Stimulated activated memory B cell treated with anti-CD40 and anti-IgM and Interleukin-4, amounts not matched to agents 10 μg/mL and 1 μg/mL and 100 μg/mL, for 72 hours (primary cell): ENCODE measurements at regions not wholly inside any gene's neighbourhood (a gene's known extent, or its start where the extent isn't known, plus 50 kb on each side); places are given as distances from the start of the nearest gene placed in this dataset.

ENCODE experiments used
- ATAC-seq: fragments of 150-1000 bp; cut with Tn5 transposase; 2 replicates; pipeline ENCODE4 v1.10.0; 2021
- H3K27ac Mint-ChIP-seq: one replicate; pipeline ENCODE4 v1.8.0; 2022; ENCODE audit warnings: mild to moderate bottlenecking, mixed read lengths
- H3K27me3 Mint-ChIP-seq: one replicate; pipeline ENCODE4 v1.8.0; 2022; ENCODE audit warnings: mixed read lengths
- H3K36me3 Mint-ChIP-seq: one replicate; pipeline ENCODE4 v1.8.0; 2022; ENCODE audit warnings: mixed read lengths
- H3K4me1 Mint-ChIP-seq: one replicate; pipeline ENCODE4 v1.8.0; 2022; ENCODE audit warnings: mixed read lengths
- H3K4me3 Mint-ChIP-seq: one replicate; pipeline ENCODE4 v1.8.0; 2022; ENCODE audit warnings: mild to moderate bottlenecking, moderate library complexity, mixed read lengths
- H3K9me3 Mint-ChIP-seq: one replicate; pipeline ENCODE4 v1.8.0; 2022; ENCODE audit warnings: mixed read lengths

DNA sequence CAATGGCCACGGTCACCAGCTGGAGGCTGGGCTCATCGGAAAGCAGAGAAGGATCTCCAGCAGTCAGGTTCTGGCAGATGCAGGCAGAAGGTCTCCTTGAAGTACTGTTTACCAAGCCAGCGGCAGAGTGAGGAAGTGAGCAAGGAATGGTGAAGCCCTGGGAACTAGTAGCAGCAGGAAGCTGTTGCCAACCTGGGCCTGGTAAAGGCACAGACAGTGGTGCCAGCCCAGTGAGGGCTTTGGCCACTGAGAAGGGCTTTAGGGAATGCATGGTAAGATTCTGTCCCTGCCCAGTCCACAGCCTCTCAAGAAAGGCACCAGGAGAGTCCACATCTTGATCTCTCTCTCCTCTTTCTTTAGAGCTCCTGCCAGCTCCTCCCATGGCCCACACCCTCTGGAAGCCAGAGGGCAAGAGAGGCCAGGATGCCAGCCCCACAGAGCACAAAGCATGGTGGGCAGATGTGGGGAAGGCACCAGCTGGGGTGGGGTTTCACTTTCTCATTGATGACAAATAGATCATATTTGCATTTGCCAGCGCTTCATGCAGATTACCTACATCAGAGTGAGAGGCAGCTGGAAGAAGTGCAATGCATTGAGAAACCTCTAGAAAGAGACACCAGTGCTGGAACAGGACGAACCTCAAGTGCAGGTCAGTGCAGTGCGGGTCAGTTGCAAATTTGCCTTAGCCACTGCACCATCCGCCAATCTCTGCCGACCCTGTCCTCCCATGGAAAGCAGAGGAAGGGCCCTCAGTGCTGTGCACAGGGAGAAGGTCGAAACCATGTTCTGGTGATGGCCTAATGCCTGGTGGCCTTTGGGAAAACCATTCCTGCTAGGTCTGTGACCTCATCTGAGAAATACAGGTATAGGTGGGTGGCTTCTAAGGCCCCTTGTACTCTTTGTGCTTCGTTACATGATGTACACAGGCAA lies 667.8 kb upstream of the MKI67 start:
- Mint-ChIP-seq H3K36me3 (no peaks in the 10 kb centered on the region), H3K4me3 (no peak overlapping the region), H3K27ac (no peak overlapping the region), H3K27me3 (no peaks in the 10 kb centered on the region), H3K9me3 (peaks cover 6% of the 10 kb centered on the region), H3K4me1 (no peaks in the 10 kb centered on the region)
- no peak for ATAC-seq

DNA sequence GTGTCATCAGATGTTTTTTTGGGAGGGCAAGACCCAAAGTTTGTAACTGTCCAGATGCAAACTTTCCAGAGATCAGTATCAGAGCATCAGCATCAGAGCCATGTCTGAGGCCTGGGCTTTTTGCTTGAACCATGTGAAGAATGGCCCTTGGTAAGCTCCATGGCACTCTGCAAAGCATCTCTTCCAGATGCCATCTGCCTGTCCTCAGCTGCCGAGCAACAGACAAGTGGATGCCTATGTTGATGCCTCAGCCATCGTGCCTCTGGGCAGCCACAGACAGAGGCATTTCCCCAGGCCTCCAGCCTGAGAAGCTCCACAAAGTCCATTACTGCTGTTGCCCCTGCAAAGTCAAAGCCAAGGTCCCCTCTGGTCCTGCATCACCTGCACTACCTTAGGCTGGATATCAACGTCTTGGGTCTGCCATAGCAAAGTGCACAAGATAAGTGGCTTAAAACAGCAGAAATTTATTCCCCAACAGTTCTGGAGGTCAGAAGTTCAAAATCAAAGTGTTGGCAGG lies 670.2 kb upstream of the MKI67 start:
- H3K4me3 Mint-ChIP-seq = no peak overlapping the region
- ATAC-seq = no peak
- H3K27ac Mint-ChIP-seq = no peak overlapping the region
- H3K36me3 Mint-ChIP-seq = no peaks in the 10 kb centered on the region
- no peaks in the 10 kb centered on the region for H3K27me3 Mint-ChIP-seq
- H3K9me3 Mint-ChIP-seq = peaks cover 6% of the 10 kb centered on the region
- no peaks in the 10 kb centered on the region for H3K4me1 Mint-ChIP-seq

DNA sequence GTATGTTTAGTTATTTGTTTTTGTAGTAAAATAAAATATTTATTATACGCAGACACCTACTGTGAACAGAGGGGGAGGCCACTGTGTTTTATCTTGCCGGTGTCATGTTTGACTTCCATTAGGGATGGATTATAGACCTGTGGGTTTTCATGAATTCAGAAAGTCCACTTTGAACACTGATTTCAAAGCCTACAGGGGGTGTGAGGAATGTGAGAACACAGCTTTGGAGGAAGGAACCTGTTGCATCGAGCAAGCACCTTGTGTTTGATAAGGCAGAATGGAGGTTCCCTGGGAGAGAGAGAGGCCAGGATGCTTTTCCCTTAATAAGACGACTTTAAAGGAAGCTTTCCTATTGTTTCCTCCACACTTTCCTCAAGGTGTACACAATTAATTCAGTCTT lies 665.0 kb upstream of the MGMT start:
- H3K9me3 Mint-ChIP-seq = peaks cover 3% of the 10 kb centered on the region
- H3K27me3 Mint-ChIP-seq = no peaks in the 10 kb centered on the region
- no peak for ATAC-seq
- no peak overlapping the region for H3K4me3 Mint-ChIP-seq
- H3K27ac Mint-ChIP-seq = no peak overlapping the region
- H3K36me3 Mint-ChIP-seq = no peaks in the 10 kb centered on the region
- H3K4me1 Mint-ChIP-seq = no peaks in the 10 kb centered on the region

DNA sequence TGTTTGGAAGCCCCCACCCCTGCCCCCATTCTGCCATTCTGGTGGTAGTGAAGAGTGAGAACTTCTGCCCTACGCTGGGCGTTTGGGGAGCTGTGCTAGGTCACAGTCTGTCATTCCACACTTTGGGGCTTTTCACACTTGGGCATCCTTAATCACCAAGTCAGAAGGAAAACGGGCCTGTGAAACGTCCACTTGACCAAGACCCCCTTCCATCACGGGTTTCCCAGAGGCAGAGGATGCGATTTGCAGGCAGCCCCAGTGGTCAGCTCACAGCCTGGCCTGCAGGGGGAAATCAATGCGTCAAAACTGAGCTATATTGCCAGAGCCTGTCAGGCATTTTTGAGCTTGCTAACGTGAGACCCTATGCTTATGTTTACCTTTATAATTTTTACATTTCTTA lies 663.3 kb upstream of the MGMT start:
- no peaks in the 10 kb centered on the region for H3K27me3 Mint-ChIP-seq
- H3K4me1 Mint-ChIP-seq = no peaks in the 10 kb centered on the region
- H3K27ac Mint-ChIP-seq = no peak overlapping the region
- no peaks in the 10 kb centered on the region for H3K36me3 Mint-ChIP-seq
- H3K9me3 Mint-ChIP-seq = peaks cover 3% of the 10 kb centered on the region
- no peak for ATAC-seq
- no peak overlapping the region for H3K4me3 Mint-ChIP-seq

DNA sequence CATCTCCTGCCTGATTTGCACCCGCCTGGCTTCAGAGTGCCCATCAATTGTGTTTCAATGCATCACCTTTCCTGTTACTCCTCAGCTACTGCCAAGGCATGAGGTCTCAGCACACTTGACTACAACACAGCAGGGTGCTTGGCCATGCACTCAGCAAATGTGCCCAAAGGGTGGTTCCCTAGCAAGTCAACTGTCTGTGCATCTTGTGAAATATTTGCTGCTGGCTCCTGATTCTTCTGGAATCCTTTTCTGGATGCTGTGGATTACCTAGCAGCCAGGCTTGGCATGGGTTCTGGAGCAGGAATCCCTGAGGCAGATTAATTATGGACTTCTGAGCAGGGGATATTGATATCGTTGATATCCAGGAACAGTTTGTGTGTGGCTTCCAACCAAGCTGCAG lies 662.6 kb upstream of the MGMT start:
- H3K27me3 Mint-ChIP-seq = no peaks in the 10 kb centered on the region
- no peak overlapping the region for H3K4me3 Mint-ChIP-seq
- peaks cover 3% of the 10 kb centered on the region for H3K9me3 Mint-ChIP-seq
- no peak for ATAC-seq
- no peaks in the 10 kb centered on the region for H3K4me1 Mint-ChIP-seq
- H3K27ac Mint-ChIP-seq = no peak overlapping the region
- H3K36me3 Mint-ChIP-seq = no peaks in the 10 kb centered on the region

DNA sequence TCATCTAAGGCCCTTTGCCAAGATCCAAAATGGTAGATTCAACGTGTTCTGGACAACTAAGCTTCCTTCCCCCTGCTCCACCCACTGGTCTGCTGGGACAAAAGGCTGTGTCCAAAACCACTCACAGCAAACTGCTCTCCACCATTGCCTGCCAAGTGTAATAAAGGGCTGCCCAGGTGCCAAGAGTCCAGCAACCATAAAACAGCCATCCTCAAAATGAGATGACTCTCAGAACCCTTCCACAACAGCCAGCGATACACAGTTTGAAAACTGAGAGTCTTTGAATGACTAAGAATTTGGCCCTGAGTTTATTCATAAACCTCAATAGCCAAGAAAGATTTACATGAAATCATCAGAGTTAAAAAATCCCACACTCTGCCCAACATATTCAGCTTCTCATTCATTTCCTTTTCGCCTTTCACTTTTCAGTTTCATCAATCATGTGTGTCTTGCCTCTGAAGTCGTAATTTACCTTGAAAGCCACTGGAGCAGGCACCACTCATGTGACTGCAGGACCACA lies 658.1 kb upstream of the MGMT start:
- Mint-ChIP-seq H3K4me3 (no peak overlapping the region), H3K4me1 (no peaks in the 10 kb centered on the region), H3K9me3 (peaks cover 3% of the 10 kb centered on the region), H3K27me3 (no peaks in the 10 kb centered on the region), H3K36me3 (no peaks in the 10 kb centered on the region), H3K27ac (no peak overlapping the region)
- ATAC-seq = no peak

DNA sequence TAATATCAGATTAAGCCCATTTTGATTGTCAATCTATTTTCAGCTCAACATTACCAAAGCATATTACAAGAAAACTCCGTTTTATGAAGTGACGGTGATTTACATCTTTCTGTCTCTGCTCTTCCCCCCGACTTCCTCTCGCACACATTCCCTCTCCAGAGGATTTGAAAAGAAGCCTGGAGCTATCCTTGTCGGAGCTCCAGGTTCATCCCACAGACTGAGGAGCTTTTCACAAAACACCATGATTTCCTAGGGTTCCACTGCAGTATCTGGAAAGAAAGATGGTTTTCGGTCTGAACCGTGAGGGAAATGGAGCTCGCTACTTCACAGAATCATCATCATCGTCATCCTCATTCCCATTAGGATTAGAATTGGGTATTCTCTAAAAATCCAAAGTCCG lies 655.5 kb upstream of the MGMT start:
- no peaks in the 10 kb centered on the region for H3K27me3 Mint-ChIP-seq
- H3K27ac Mint-ChIP-seq = no peak overlapping the region
- peaks cover 10% of the 10 kb centered on the region for H3K9me3 Mint-ChIP-seq
- H3K4me3 Mint-ChIP-seq = no peak overlapping the region
- no peaks in the 10 kb centered on the region for H3K36me3 Mint-ChIP-seq
- no peak for ATAC-seq
- H3K4me1 Mint-ChIP-seq = no peaks in the 10 kb centered on the region

DNA sequence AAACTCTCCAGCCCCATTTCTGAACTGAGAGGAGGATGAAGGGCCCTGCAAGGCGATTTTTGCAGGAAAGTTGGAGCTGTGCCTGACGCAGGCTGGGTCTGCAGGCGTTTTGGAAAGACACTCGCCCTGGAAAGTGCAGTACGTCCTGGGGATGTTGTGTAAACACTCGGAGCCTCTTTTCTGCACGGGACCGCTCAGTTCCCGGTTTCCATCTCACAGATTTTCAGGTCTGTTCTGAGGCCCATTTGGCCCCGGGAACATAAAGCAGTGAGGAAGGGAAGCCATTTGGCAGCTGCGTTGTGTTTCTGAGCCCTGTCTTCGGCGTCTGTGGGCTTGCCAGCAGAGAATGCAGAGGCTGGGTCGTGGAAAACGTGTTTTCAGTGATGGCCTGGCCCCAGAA lies 655.0 kb upstream of the MGMT start:
- ATAC-seq = no peak
- Mint-ChIP-seq H3K4me1 (no peaks in the 10 kb centered on the region), H3K36me3 (no peaks in the 10 kb centered on the region), H3K4me3 (no peak overlapping the region), H3K9me3 (peaks cover 10% of the 10 kb centered on the region), H3K27ac (no peak overlapping the region), H3K27me3 (no peaks in the 10 kb centered on the region)

DNA sequence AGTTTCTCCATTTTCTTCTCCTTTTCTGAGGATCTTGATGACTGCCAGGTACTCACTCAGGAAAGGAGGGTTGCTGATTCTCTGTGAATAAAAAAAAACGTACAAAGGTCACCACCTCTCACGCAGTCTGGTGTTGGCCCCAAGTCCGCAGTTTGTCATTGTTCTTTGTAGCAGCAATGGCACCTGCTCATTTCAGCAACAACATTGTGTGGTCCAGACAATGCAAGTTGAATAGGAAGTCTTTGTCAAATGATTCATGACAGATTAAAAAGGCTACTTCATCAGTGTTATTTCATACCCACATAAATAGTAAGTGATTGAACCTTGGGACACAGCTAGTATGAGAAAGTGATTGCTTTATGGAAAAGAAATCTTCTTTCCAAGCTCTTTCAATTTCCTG lies 653.5 kb upstream of the MGMT start:
- ATAC-seq = no peak
- no peak overlapping the region for H3K27ac Mint-ChIP-seq
- no peaks in the 10 kb centered on the region for H3K27me3 Mint-ChIP-seq
- no peaks in the 10 kb centered on the region for H3K4me1 Mint-ChIP-seq
- no peaks in the 10 kb centered on the region for H3K36me3 Mint-ChIP-seq
- no peak overlapping the region for H3K4me3 Mint-ChIP-seq
- peaks cover 8% of the 10 kb centered on the region for H3K9me3 Mint-ChIP-seq

DNA sequence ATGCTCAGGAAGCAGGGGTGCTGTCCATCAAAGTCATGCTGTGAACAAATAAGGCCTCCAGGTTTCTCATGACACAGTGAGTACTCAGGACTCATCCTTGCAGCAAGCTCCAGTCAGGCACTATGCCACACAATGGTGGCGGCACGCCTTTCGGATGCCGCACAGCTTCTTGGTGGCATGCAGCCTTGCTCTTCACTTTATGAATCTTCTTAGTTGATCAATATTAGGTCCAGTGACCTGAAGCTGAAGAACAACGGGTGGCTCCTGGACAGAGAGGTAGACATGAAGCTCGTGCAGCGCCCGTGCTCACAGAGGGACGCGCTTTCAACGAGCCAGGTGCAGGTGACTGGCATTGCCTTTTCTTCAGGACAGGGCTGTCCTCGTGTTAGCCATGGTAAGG lies 653.0 kb upstream of the MGMT start:
- ATAC-seq = no peak
- no peak overlapping the region for H3K27ac Mint-ChIP-seq

DNA sequence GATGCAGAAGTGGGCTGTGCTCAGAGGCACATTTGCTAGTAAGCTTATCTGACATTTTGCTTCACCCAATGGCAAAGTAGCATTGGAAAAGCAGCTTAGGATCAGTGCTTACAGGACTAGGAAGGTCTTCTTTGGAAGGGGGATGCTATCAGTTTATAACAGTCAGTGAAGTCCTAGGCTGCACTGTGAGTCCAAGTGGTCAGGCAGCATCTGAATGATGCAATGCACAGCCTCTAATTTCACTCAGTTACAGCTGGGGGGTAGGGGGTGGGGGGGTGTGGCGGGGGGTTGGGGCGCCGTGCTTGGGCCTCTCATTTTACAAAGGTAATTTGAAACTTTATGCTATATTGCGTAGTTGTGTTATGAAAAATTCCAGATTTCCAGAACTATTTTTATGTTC lies 652.3 kb upstream of the MGMT start:
- H3K27me3 Mint-ChIP-seq = no peaks in the 10 kb centered on the region
- no peak overlapping the region for H3K4me3 Mint-ChIP-seq
- H3K36me3 Mint-ChIP-seq = no peaks in the 10 kb centered on the region
- H3K4me1 Mint-ChIP-seq = no peaks in the 10 kb centered on the region
- ATAC-seq = no peak
- no peak overlapping the region for H3K27ac Mint-ChIP-seq
- peaks cover 7% of the 10 kb centered on the region for H3K9me3 Mint-ChIP-seq

More for the DNA sequence above, 653.0 kb upstream of the MGMT start:
- no peaks in the 10 kb centered on the region for H3K4me1 Mint-ChIP-seq
- H3K36me3 Mint-ChIP-seq = no peaks in the 10 kb centered on the region
- H3K27me3 Mint-ChIP-seq = no peaks in the 10 kb centered on the region
- H3K9me3 Mint-ChIP-seq = peaks cover 7% of the 10 kb centered on the region
- no peak overlapping the region for H3K4me3 Mint-ChIP-seq

DNA sequence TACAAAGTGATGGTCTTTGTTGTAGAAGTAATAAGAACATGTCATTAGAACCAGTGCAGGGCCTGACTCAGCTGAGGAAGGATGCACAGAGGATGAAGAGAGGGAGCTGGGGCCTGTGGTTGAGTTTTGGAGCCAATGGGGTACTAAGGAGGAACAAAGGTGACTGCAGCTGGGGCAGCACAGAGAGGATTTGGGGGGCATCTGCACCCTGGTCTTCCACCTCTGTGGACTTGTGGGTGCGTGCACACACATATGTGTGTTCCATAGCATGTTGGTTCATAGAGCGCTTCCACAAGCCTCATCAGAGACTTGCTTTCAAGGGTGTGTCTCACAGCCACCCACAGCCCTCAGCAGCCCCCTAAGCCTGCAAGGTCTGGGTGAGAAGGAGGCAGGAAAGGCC lies 650.3 kb upstream of the MGMT start:
- no peaks in the 10 kb centered on the region for H3K27me3 Mint-ChIP-seq
- H3K27ac Mint-ChIP-seq = no peak overlapping the region
- H3K9me3 Mint-ChIP-seq = peaks cover 7% of the 10 kb centered on the region
- no peak for ATAC-seq
- no peak overlapping the region for H3K4me3 Mint-ChIP-seq
- no peaks in the 10 kb centered on the region for H3K36me3 Mint-ChIP-seq
- no peaks in the 10 kb centered on the region for H3K4me1 Mint-ChIP-seq

DNA sequence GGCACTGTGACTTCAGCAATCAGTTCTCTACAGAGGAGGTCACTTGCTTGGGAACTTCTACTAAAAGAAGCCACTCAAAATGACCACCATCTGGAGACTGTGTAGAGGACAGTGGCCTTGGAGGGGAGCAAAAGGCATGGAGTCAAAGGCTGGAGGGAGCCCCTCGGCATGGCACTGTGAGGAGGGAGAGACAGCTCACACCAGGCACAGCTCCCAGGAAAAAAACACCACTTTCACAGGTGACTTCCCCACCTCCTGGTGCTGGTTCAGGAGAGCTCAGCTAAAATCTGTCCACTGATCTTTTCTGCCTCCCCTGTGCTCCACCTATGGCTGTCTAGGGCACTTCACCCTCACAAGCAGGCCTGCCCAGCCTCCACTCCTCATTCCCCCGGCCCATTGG lies 649.4 kb upstream of the MGMT start:
- ATAC-seq = no peak
- Mint-ChIP-seq H3K27me3 (no peaks in the 10 kb centered on the region), H3K4me3 (no peak overlapping the region), H3K36me3 (no peaks in the 10 kb centered on the region), H3K4me1 (no peaks in the 10 kb centered on the region), H3K27ac (no peak overlapping the region), H3K9me3 (peaks cover 7% of the 10 kb centered on the region)

DNA sequence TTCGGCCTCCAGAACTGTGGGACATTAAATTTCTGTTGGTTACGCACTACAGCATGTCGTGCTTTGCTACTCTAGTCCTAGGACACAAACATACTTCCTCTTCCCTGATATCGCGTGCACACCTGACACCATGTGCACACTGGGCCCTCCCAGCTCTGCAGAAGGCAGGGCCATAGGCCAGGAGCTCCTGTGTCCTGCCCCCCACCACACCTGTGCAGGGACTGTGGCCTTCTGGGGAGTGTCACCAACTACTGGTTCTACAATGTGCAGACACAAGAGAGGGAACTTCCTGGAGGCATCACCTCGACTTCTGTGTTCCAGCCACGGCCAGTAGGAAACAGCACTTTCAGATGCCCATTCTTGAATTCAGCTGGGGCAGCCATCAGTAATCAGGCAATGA lies 646.4 kb upstream of the MGMT start:
- no peak for ATAC-seq
- Mint-ChIP-seq H3K36me3 (no peaks in the 10 kb centered on the region), H3K9me3 (peaks cover 7% of the 10 kb centered on the region), H3K4me3 (no peak overlapping the region), H3K27me3 (no peaks in the 10 kb centered on the region), H3K27ac (no peak overlapping the region), H3K4me1 (no peaks in the 10 kb centered on the region)

DNA sequence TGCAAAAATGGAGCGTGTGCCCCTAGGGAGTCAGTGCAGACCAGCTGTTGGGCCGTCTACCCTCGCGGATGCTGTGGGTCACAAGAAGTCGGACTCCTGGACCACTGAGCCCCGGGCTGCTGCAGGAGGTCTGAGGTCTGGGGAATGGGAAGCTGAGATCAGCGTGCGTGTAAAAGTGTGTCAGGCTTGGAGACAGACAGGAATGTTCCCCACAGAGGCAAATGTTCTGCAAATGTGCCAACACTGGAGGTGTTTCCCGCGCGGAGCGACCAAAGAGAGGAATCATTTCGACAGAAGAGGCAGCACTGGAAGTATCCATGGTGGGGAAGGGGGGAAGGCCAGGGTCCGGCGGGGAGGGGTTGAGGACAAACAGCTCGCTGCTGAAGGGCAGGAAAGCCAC lies 643.8 kb upstream of the MGMT start:
- no peak overlapping the region for H3K4me3 Mint-ChIP-seq
- H3K27ac Mint-ChIP-seq = no peak overlapping the region
- H3K9me3 Mint-ChIP-seq = no peaks in the 10 kb centered on the region
- no peaks in the 10 kb centered on the region for H3K36me3 Mint-ChIP-seq
- no peaks in the 10 kb centered on the region for H3K27me3 Mint-ChIP-seq
- H3K4me1 Mint-ChIP-seq = no peaks in the 10 kb centered on the region
- ATAC-seq = no peak

DNA sequence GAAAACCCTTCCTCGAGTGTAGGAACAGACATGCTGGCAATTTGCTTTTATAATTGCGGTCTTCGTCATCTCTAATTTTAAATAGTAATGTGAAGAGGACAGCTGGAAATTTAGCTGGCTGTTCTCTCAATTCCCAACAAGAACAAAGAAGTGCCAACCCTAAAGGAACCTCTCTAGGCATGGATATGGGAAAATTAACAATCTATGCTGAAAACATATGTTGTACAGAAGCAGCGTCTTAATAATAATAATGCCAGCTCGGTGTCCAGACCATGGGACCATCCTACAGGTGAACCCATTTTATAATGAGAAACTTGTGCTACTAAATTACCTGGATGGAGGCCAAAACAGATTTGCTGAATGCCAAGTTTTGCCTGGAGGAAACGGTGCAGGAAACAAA lies 641.4 kb upstream of the MGMT start:
- no peaks in the 10 kb centered on the region for H3K27me3 Mint-ChIP-seq
- H3K36me3 Mint-ChIP-seq = no peaks in the 10 kb centered on the region
- H3K4me1 Mint-ChIP-seq = no peaks in the 10 kb centered on the region
- no peak for ATAC-seq
- H3K9me3 Mint-ChIP-seq = no peaks in the 10 kb centered on the region
- no peak overlapping the region for H3K4me3 Mint-ChIP-seq
- no peak overlapping the region for H3K27ac Mint-ChIP-seq
